CD4-positive, alpha-beta T cell (primary cell): ENCODE measurements at regions not wholly inside any gene's neighbourhood (a gene's known extent, or its start where the extent isn't known, plus 50 kb on each side); places are given as distances from the start of the nearest gene placed in this dataset.

Experiments
- ATAC-seq: fragments of 200-7000 bp; cut with Tn5 transposase; one replicate; pipeline ENCODE4 v1.10.0; 2022; ENCODE audit warnings: mild to moderate bottlenecking; ENCODE audit not compliant: poor library complexity
- CTCF ChIA-PET: fragments of 350-600 bp; sonication (Branson Sonifier 250); formaldehyde crosslinking; loops from one replicate; lab custom pipeline; 2021; ENCODE audit warnings: antibody characterized with exemption, inconsistent platforms; lab: Charles Lee
- POLR2A ChIA-PET: fragments of 350-600 bp; sonication (Branson Sonifier 250); formaldehyde crosslinking; loops from one replicate; lab custom pipeline; 2021; ENCODE audit warnings: antibody characterized with exemption, inconsistent platforms; lab: Charles Lee
- DNase-seq, 14 experiments: peaks; one replicate each; pipeline ENCODE4 v3.0.0-alpha.2; 2013 to 2020; ENCODE audit warnings: mixed read lengths in 2 of 14
- H3K27ac ChIP-seq, 2 donors: one replicate each; pipeline versions ENCODE4 v1.5.1 to v1.7.0; 2013; ENCODE audit warnings: low read length in 2 of 2, low read depth in 1 of 2, mild to moderate bottlenecking in 1 of 2
- H3K27me3 ChIP-seq, 2 experiments: 1 replicate in 1 of 2; 2 replicates in 1 of 2; pipeline versions ENCODE4 v1.6.1 to v1.7.0; 2013; ENCODE audit warnings: low read length in 2 of 2, control low read depth in 1 of 2, mild to moderate bottlenecking in 1 of 2, moderate library complexity in 1 of 2; ENCODE audit not compliant: insufficient read depth in 2 of 2, control insufficient read depth in 1 of 2
- H3K36me3 ChIP-seq: one replicate; pipeline ENCODE4 v1.6.1; 2013; ENCODE audit warnings: low read length, control low read depth; ENCODE audit not compliant: insufficient read depth
- H3K4me1 ChIP-seq: one replicate; pipeline ENCODE4 v1.6.1; 2013; ENCODE audit warnings: low read length, control low read depth; ENCODE audit not compliant: insufficient read depth
- H3K4me3 ChIP-seq: one replicate; pipeline ENCODE4 v1.5.1; 2013; ENCODE audit warnings: mild to moderate bottlenecking, low read length, moderate library complexity
- H3K9me3 ChIP-seq, 2 experiments: 1 replicate in 1 of 2; 2 replicates in 1 of 2; pipeline versions ENCODE4 v1.6.1 to v1.7.0; 2013; ENCODE audit warnings: low read length in 2 of 2, mild to moderate bottlenecking in 2 of 2, control low read depth in 1 of 2, moderate library complexity in 1 of 2; ENCODE audit not compliant: control insufficient read depth in 1 of 2, insufficient read depth in 1 of 2
- H3K27ac Mint-ChIP-seq: one replicate; pipeline ENCODE4 v1.8.0; 2020; ENCODE audit warnings: mixed read lengths
- H3K27me3 Mint-ChIP-seq: one replicate; pipeline ENCODE4 v1.8.0; 2021; ENCODE audit warnings: mixed read lengths
- H3K36me3 Mint-ChIP-seq: one replicate; pipeline ENCODE4 v1.8.0; 2021; ENCODE audit warnings: low read depth, mixed read lengths
- H3K4me1 Mint-ChIP-seq: one replicate; pipeline ENCODE4 v1.8.0; 2021; ENCODE audit warnings: low read depth, mixed read lengths
- H3K4me3 Mint-ChIP-seq: one replicate; pipeline ENCODE4 v1.8.0; 2020; ENCODE audit warnings: mild to moderate bottlenecking, mixed read lengths
- H3K9me3 Mint-ChIP-seq: one replicate; pipeline ENCODE4 v1.8.0; 2020; ENCODE audit warnings: mixed read lengths
- intact Hi-C, 2 experiments: fragments of 100-400 bp; cut with DNase I in 1 of 2; cut with micrococcal nuclease in 1 of 2; formaldehyde crosslinking; loops; one replicate each; pipeline versions ENCODE4 v1.15.1 to v1.9.0; 2023 to 2025; cut with DNase I, micrococcal nuclease
- TF ChIP-seq, protein P1 (sequence below): fragments of 200-600 bp; IDR thresholded peaks from one replicate; pipeline ENCODE4 v1.8.0; 2022; ENCODE audit warnings: antibody characterized with exemption, mild to moderate bottlenecking

DNA sequence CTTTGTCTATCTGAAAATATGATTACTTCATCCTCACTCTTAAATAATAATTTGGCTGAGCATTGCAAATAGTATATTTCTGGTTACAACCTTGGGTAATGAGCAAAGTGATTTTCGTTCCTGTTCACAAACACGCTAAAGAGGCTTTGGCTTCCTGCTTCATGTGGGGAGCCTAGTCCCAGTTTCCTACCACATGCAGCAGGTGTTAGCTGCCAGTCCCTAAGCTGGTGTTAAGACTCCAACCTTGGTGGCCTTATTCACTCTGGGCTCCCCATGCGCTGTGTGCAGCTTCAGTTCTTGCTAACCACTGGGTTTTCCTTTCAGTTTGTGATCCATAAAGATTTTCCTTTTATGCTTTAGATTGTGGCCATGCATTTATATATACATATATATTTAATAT is 56.7 kb upstream of the BARHL2 start:
- ChIA-PET CTCF (no interaction called here), POLR2A (no interaction called here)
- DNase-seq (no peak), ATAC-seq (no peak)
- Mint-ChIP-seq H3K27me3 (peaks cover 24% of the 10 kb centered on the region), H3K4me1 (no peaks in the 10 kb centered on the region), H3K9me3 (no peaks in the 10 kb centered on the region), H3K4me3 (no peak overlapping the region), H3K27ac (no peak overlapping the region), H3K36me3 (no peaks in the 10 kb centered on the region)
- intact Hi-C loops = no loop called here
- TF ChIP-seq, protein P1, sequence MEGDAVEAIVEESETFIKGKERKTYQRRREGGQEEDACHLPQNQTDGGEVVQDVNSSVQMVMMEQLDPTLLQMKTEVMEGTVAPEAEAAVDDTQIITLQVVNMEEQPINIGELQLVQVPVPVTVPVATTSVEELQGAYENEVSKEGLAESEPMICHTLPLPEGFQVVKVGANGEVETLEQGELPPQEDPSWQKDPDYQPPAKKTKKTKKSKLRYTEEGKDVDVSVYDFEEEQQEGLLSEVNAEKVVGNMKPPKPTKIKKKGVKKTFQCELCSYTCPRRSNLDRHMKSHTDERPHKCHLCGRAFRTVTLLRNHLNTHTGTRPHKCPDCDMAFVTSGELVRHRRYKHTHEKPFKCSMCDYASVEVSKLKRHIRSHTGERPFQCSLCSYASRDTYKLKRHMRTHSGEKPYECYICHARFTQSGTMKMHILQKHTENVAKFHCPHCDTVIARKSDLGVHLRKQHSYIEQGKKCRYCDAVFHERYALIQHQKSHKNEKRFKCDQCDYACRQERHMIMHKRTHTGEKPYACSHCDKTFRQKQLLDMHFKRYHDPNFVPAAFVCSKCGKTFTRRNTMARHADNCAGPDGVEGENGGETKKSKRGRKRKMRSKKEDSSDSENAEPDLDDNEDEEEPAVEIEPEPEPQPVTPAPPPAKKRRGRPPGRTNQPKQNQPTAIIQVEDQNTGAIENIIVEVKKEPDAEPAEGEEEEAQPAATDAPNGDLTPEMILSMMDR = no peak
- no peak overlapping the region for H3K4me3 ChIP-seq
- no peaks in the 10 kb centered on the region for H3K9me3 ChIP-seq
- peaks cover 5% of the 10 kb centered on the region in 2 experiments for H3K27me3 ChIP-seq
- no peaks in the 10 kb centered on the region for H3K36me3 ChIP-seq
- no peaks in the 10 kb centered on the region for H3K4me1 ChIP-seq
- H3K27ac ChIP-seq = no peak overlapping the region

DNA sequence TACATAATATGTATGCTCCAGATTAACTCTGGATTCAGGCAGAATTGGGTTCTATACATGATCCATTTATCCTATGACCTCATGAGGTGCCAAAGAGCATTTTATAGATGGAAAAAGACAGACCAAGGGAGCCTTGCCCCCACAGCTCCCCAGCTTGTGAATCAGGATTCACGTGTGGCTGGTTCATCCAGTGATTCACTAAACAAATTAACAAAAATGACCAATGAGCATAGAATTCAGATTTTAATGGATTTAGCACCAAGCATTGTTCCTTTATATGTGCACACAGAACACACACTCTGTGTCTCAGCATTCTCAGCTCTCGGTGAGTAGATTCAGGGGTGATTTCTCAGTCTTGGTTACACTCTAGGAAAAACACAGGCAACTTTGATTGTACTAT is 51.7 kb upstream of the BARHL2 start:
- H3K4me3 Mint-ChIP-seq = no peak overlapping the region
- H3K4me3 ChIP-seq = no peak overlapping the region
- ATAC-seq (no peak), DNase-seq (no peak)
- peaks cover 47% of the 10 kb centered on the region for H3K27me3 Mint-ChIP-seq
- ChIA-PET CTCF (interaction anchor here (0.9 kb wide), 1 partner anchor 15 kb away, joined by 3 read pairs; no protein-coding TSS in a partner anchor), POLR2A (no interaction called here)
- H3K36me3 ChIP-seq = no peaks in the 10 kb centered on the region
- TF ChIP-seq, protein P1 = no peak
- peaks cover 5 to 6% of the 10 kb centered on the region in 2 experiments for H3K27me3 ChIP-seq
- H3K27ac ChIP-seq = no peak overlapping the region
- no peaks in the 10 kb centered on the region for H3K9me3 ChIP-seq
- intact Hi-C loops = no loop called here
- H3K9me3 Mint-ChIP-seq = no peaks in the 10 kb centered on the region
- H3K4me1 ChIP-seq = no peaks in the 10 kb centered on the region
- H3K36me3 Mint-ChIP-seq = no peaks in the 10 kb centered on the region
- H3K4me1 Mint-ChIP-seq = peaks cover 3% of the 10 kb centered on the region
- H3K27ac Mint-ChIP-seq = no peak overlapping the region

DNA sequence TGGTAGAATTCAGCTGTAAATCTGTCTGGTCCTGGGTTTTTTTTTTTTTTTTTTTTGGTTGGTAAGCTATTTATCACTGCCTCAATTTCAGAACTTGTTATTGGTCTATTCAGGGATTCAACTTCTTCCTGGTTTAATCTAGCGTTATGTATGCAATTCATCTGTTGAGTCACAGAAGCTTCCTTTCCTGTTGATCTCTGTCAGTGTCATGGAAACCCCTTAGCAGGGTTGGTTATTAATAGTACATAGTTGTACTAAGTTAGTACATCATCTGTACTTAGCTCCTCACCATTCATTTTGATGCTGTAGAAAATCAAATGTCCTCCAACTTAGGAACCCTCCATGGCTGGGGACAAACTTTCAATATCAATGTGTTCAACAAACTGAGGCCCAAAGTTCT is 51.0 kb upstream of the BARHL2 start:
- H3K4me1 ChIP-seq = no peaks in the 10 kb centered on the region
- no peak overlapping the region for H3K27ac ChIP-seq
- CTCF ChIA-PET = interaction anchor here (0.9 kb wide), 1 partner anchor 16 kb away, joined by 3 read pairs; no protein-coding TSS in a partner anchor
- Mint-ChIP-seq H3K27ac (no peak overlapping the region), H3K36me3 (no peaks in the 10 kb centered on the region), H3K9me3 (no peaks in the 10 kb centered on the region), H3K4me1 (peaks cover 3% of the 10 kb centered on the region), H3K27me3 (peaks cover 53% of the 10 kb centered on the region), H3K4me3 (no peak overlapping the region)
- TF ChIP-seq, protein P1 = no peak
- no peaks in the 10 kb centered on the region for H3K9me3 ChIP-seq
- POLR2A ChIA-PET = interaction anchor here (0.6 kb wide), 1 partner anchor 739 kb away, joined by 3 read pairs; no protein-coding TSS in a partner anchor
- no peaks in the 10 kb centered on the region for H3K36me3 ChIP-seq
- ATAC-seq (no peak), DNase-seq (no peak)
- peaks cover 5 to 6% of the 10 kb centered on the region in 2 experiments for H3K27me3 ChIP-seq
- no peak overlapping the region for H3K4me3 ChIP-seq
- intact Hi-C loops = no loop called here
